ENCODE measurements at regions not wholly inside any gene's neighbourhood (a gene's known extent, or its start where the extent isn't known, plus 50 kb on each side); places are given as distances from the start of the nearest gene placed in this dataset.

GRCh38 chr2:236747426-236747825 lies 177.8 kb downstream of the ACKR3 start:
- Histone ChIP-seq H3K27me3 (ENCODE audit: control insufficient read depth, insufficient read depth, low read length) (no peaks in the 10 kb centered on the region), H3K4me3 (ENCODE audit: low read depth, low read length) (no peak overlapping the region), H3K36me3 (ENCODE audit: control insufficient read depth, insufficient read depth, low read length) (no peaks in the 10 kb centered on the region), H3K4me1 (ENCODE audit: control insufficient read depth, insufficient read depth, low read length) (peaks cover 4% of the 10 kb centered on the region), H3K9ac (ENCODE audit: low read depth, low read length) (no peak overlapping the region), H3K9me3 (ENCODE audit: control insufficient read depth, insufficient read depth, low read length) (no peaks in the 10 kb centered on the region)

- Histone ChIP-seq H3K27me3 (ENCODE audit: control insufficient read depth, insufficient read depth, low read length) (no peaks in the 10 kb centered on the region), H3K9ac (ENCODE audit: low read depth, low read length) (no peak overlapping the region), H3K36me3 (ENCODE audit: control insufficient read depth, insufficient read depth, low read length) (no peaks in the 10 kb centered on the region), H3K9me3 (ENCODE audit: control insufficient read depth, insufficient read depth, low read length) (no peaks in the 10 kb centered on the region), H3K4me3 (ENCODE audit: low read depth, low read length) (no peak overlapping the region), H3K4me1 (ENCODE audit: control insufficient read depth, insufficient read depth, low read length) (peaks cover 4% of the 10 kb centered on the region)
Observed at GRCh38 chr2:236747925-236748324, 178.3 kb downstream of the ACKR3 start.

- Histone ChIP-seq H3K36me3 (ENCODE audit: control insufficient read depth, insufficient read depth, low read length) (no peaks in the 10 kb centered on the region), H3K9ac (ENCODE audit: low read depth, low read length) (no peak overlapping the region), H3K27me3 (ENCODE audit: control insufficient read depth, insufficient read depth, low read length) (no peaks in the 10 kb centered on the region), H3K4me1 (ENCODE audit: control insufficient read depth, insufficient read depth, low read length) (peaks cover 4% of the 10 kb centered on the region), H3K9me3 (ENCODE audit: control insufficient read depth, insufficient read depth, low read length) (no peaks in the 10 kb centered on the region), H3K4me3 (ENCODE audit: low read depth, low read length) (no peak overlapping the region)
Observed at GRCh38 chr2:236748385-236748784, 178.8 kb downstream of the ACKR3 start.

- H3K9ac ChIP-seq (ENCODE audit: low read depth, low read length) = no peak overlapping the region
- H3K4me3 ChIP-seq (ENCODE audit: low read depth, low read length) = no peak overlapping the region
- no peaks in the 10 kb centered on the region for H3K9me3 ChIP-seq (ENCODE audit: control insufficient read depth, insufficient read depth, low read length)
- H3K4me1 ChIP-seq (ENCODE audit: control insufficient read depth, insufficient read depth, low read length) = peaks cover 4% of the 10 kb centered on the region
- H3K36me3 ChIP-seq (ENCODE audit: control insufficient read depth, insufficient read depth, low read length) = no peaks in the 10 kb centered on the region
- no peaks in the 10 kb centered on the region for H3K27me3 ChIP-seq (ENCODE audit: control insufficient read depth, insufficient read depth, low read length)
Observed at GRCh38 chr2:236748801-236749200, 179.2 kb downstream of the ACKR3 start.

GRCh38 chr2:236749346-236749745 lies 179.7 kb downstream of the ACKR3 start:
- no peaks in the 10 kb centered on the region for H3K36me3 ChIP-seq (ENCODE audit: control insufficient read depth, insufficient read depth, low read length)
- H3K4me1 ChIP-seq (ENCODE audit: control insufficient read depth, insufficient read depth, low read length) = peaks cover 4% of the 10 kb centered on the region
- H3K9ac ChIP-seq (ENCODE audit: low read depth, low read length) = no peak overlapping the region
- H3K4me3 ChIP-seq (ENCODE audit: low read depth, low read length) = no peak overlapping the region
- no peaks in the 10 kb centered on the region for H3K9me3 ChIP-seq (ENCODE audit: control insufficient read depth, insufficient read depth, low read length)
- H3K27me3 ChIP-seq (ENCODE audit: control insufficient read depth, insufficient read depth, low read length) = no peaks in the 10 kb centered on the region

- Histone ChIP-seq H3K4me3 (ENCODE audit: low read depth, low read length) (no peak overlapping the region), H3K36me3 (ENCODE audit: control insufficient read depth, insufficient read depth, low read length) (no peaks in the 10 kb centered on the region), H3K9ac (ENCODE audit: low read depth, low read length) (no peak overlapping the region)
Observed at GRCh38 chr2:236752096-236752495, 182.5 kb downstream of the ACKR3 start.

GRCh38 chr2:236753606-236754270 lies 184.1 kb downstream of the ACKR3 start:
- no peak overlapping the region for H3K4me3 ChIP-seq (ENCODE audit: low read depth, low read length)
- H3K4me1 ChIP-seq (ENCODE audit: control insufficient read depth, insufficient read depth, low read length) = no peaks in the 10 kb centered on the region

More at GRCh38 chr2:236752096-236752495, 182.5 kb downstream of the ACKR3 start:
- H3K9me3 ChIP-seq (ENCODE audit: control insufficient read depth, insufficient read depth, low read length) = no peaks in the 10 kb centered on the region
- H3K4me1 ChIP-seq (ENCODE audit: control insufficient read depth, insufficient read depth, low read length) = no peaks in the 10 kb centered on the region
- no peaks in the 10 kb centered on the region for H3K27me3 ChIP-seq (ENCODE audit: control insufficient read depth, insufficient read depth, low read length)

GRCh38 chr2:236754271-236754944 lies 184.8 kb downstream of the ACKR3 start:
- H3K9me3 ChIP-seq (ENCODE audit: control insufficient read depth, insufficient read depth, low read length) = no peaks in the 10 kb centered on the region
- H3K9ac ChIP-seq (ENCODE audit: low read depth, low read length) = no peak overlapping the region
- H3K27me3 ChIP-seq (ENCODE audit: control insufficient read depth, insufficient read depth, low read length) = no peaks in the 10 kb centered on the region
- H3K4me1 ChIP-seq (ENCODE audit: control insufficient read depth, insufficient read depth, low read length) = no peaks in the 10 kb centered on the region
- no peaks in the 10 kb centered on the region for H3K36me3 ChIP-seq (ENCODE audit: control insufficient read depth, insufficient read depth, low read length)
- H3K4me3 ChIP-seq (ENCODE audit: low read depth, low read length) = no peak overlapping the region

More at GRCh38 chr2:236753606-236754270, 184.1 kb downstream of the ACKR3 start:
- Histone ChIP-seq H3K9ac (ENCODE audit: low read depth, low read length) (no peak overlapping the region), H3K27me3 (ENCODE audit: control insufficient read depth, insufficient read depth, low read length) (no peaks in the 10 kb centered on the region), H3K36me3 (ENCODE audit: control insufficient read depth, insufficient read depth, low read length) (no peaks in the 10 kb centered on the region), H3K9me3 (ENCODE audit: control insufficient read depth, insufficient read depth, low read length) (no peaks in the 10 kb centered on the region)

- H3K27me3 ChIP-seq (ENCODE audit: control insufficient read depth, insufficient read depth, low read length) = no peaks in the 10 kb centered on the region
- no peak overlapping the region for H3K4me3 ChIP-seq (ENCODE audit: low read depth, low read length)
- no peaks in the 10 kb centered on the region for H3K36me3 ChIP-seq (ENCODE audit: control insufficient read depth, insufficient read depth, low read length)
- H3K4me1 ChIP-seq (ENCODE audit: control insufficient read depth, insufficient read depth, low read length) = no peaks in the 10 kb centered on the region
- no peaks in the 10 kb centered on the region for H3K9me3 ChIP-seq (ENCODE audit: control insufficient read depth, insufficient read depth, low read length)
- no peak overlapping the region for H3K9ac ChIP-seq (ENCODE audit: low read depth, low read length)
Observed at GRCh38 chr2:236755278-236755840, 185.7 kb downstream of the ACKR3 start.

GRCh38 chr2:236758406-236758805 lies 188.8 kb downstream of the ACKR3 start:
- Histone ChIP-seq H3K9ac (ENCODE audit: low read depth, low read length) (no peak overlapping the region), H3K36me3 (ENCODE audit: control insufficient read depth, insufficient read depth, low read length) (no peaks in the 10 kb centered on the region), H3K9me3 (ENCODE audit: control insufficient read depth, insufficient read depth, low read length) (no peaks in the 10 kb centered on the region), H3K4me1 (ENCODE audit: control insufficient read depth, insufficient read depth, low read length) (no peaks in the 10 kb centered on the region), H3K27me3 (ENCODE audit: control insufficient read depth, insufficient read depth, low read length) (no peaks in the 10 kb centered on the region), H3K4me3 (ENCODE audit: low read depth, low read length) (no peak overlapping the region)

- Histone ChIP-seq H3K9ac (ENCODE audit: low read depth, low read length) (no peak overlapping the region), H3K9me3 (ENCODE audit: control insufficient read depth, insufficient read depth, low read length) (no peaks in the 10 kb centered on the region), H3K4me3 (ENCODE audit: low read depth, low read length) (no peak overlapping the region), H3K36me3 (ENCODE audit: control insufficient read depth, insufficient read depth, low read length) (no peaks in the 10 kb centered on the region), H3K27me3 (ENCODE audit: control insufficient read depth, insufficient read depth, low read length) (no peaks in the 10 kb centered on the region), H3K4me1 (ENCODE audit: control insufficient read depth, insufficient read depth, low read length) (no peaks in the 10 kb centered on the region)
Observed at GRCh38 chr2:236760246-236760645, 190.6 kb downstream of the ACKR3 start.

GRCh38 chr2:236761358-236761757 lies 191.7 kb downstream of the ACKR3 start:
- Histone ChIP-seq H3K4me1 (ENCODE audit: control insufficient read depth, insufficient read depth, low read length) (no peaks in the 10 kb centered on the region), H3K9me3 (ENCODE audit: control insufficient read depth, insufficient read depth, low read length) (no peaks in the 10 kb centered on the region), H3K9ac (ENCODE audit: low read depth, low read length) (no peak overlapping the region), H3K27me3 (ENCODE audit: control insufficient read depth, insufficient read depth, low read length) (no peaks in the 10 kb centered on the region), H3K4me3 (ENCODE audit: low read depth, low read length) (no peak overlapping the region), H3K36me3 (ENCODE audit: control insufficient read depth, insufficient read depth, low read length) (no peaks in the 10 kb centered on the region)
